H1 (cell line): ENCODE measurements at regions not wholly inside any gene's neighbourhood (a gene's known extent, or its start where the extent isn't known, plus 50 kb on each side); places are given as distances from the start of the nearest gene placed in this dataset.

Experiments used
- CEBPB ChIP-seq: IDR thresholded peaks from 2 replicates; pipeline ENCODE4 v1.6.1; 2012; ENCODE audit warnings: low read depth, low read length
- EGR1 ChIP-seq: IDR thresholded peaks from 2 replicates; pipeline ENCODE4 v1.6.1; 2011; ENCODE audit warnings: low read depth, low read length, borderline replicate concordance
- EZH2 ChIP-seq: fragments of 200-600 bp; sonication (generic); IDR thresholded peaks from 2 replicates; pipeline ENCODE4 v1.7.1; 2012; ENCODE audit warnings: low read depth, mild to moderate bottlenecking, moderate library complexity, low read length, inconsistent platforms; ENCODE audit not compliant: severe bottlenecking
- GABPA ChIP-seq: IDR thresholded peaks from 2 replicates; pipeline ENCODE4 v1.6.1; 2011; ENCODE audit warnings: mild to moderate bottlenecking, low read length, moderate library complexity, borderline replicate concordance; ENCODE audit not compliant: insufficient read depth
- JUN ChIP-seq: IDR thresholded peaks from 2 replicates; pipeline ENCODE4 v1.6.1; 2011; ENCODE audit warnings: low read depth, mild to moderate bottlenecking, improper control_type of control experiment, low read length
- POLR2A ChIP-seq, 2 experiments: IDR thresholded peaks; 1 replicate in 1 of 2; 2 replicates in 1 of 2; pipeline ENCODE4 v1.6.1; 2011; ENCODE audit warnings: low read depth in 2 of 2, low read length in 2 of 2, mild to moderate bottlenecking in 2 of 2; ENCODE audit errors: control extremely low read depth in 1 of 2
- POLR2AphosphoS5 ChIP-seq: IDR thresholded peaks from 2 replicates; pipeline ENCODE4 v1.6.1; 2011; ENCODE audit warnings: low read depth, low read length
- SUZ12 ChIP-seq: fragments of 200-600 bp; sonication (generic); IDR thresholded peaks from 2 replicates; pipeline ENCODE4 v1.6.1; 2012; ENCODE audit warnings: mild to moderate bottlenecking, inconsistent platforms, low read length, moderate library complexity, mixed read lengths
- TAF1 ChIP-seq: IDR thresholded peaks from 2 replicates; pipeline ENCODE4 v1.6.1; 2011; ENCODE audit warnings: mild to moderate bottlenecking, low read depth, low read length
- YY1 ChIP-seq: IDR thresholded peaks from 2 replicates; pipeline ENCODE4 v1.6.1; 2011; ENCODE audit warnings: low read depth, mild to moderate bottlenecking, low read length
- TF ChIP-seq, protein P1 (sequence below): IDR thresholded peaks from 2 replicates; pipeline ENCODE4 v1.6.1; 2012; ENCODE audit warnings: low read length, inconsistent platforms
- TF ChIP-seq, protein P2 (sequence below), 3 experiments: IDR thresholded peaks; 1 replicate in 2 of 3; 2 replicates in 1 of 3; pipeline versions ENCODE4 v1.5.1 to v1.6.1; 2011; ENCODE audit warnings: low read length in 3 of 3, mild to moderate bottlenecking in 3 of 3, inconsistent platforms in 2 of 3, low read depth in 1 of 3, moderate library complexity in 1 of 3; ENCODE audit not compliant: insufficient read depth in 1 of 3; ENCODE audit errors: control extremely low read depth in 1 of 3
- TF ChIP-seq, protein P3 (sequence below): IDR thresholded peaks from 2 replicates; pipeline ENCODE4 v1.6.1; 2011; ENCODE audit warnings: low read length, improper control_type of control experiment

DNA sequence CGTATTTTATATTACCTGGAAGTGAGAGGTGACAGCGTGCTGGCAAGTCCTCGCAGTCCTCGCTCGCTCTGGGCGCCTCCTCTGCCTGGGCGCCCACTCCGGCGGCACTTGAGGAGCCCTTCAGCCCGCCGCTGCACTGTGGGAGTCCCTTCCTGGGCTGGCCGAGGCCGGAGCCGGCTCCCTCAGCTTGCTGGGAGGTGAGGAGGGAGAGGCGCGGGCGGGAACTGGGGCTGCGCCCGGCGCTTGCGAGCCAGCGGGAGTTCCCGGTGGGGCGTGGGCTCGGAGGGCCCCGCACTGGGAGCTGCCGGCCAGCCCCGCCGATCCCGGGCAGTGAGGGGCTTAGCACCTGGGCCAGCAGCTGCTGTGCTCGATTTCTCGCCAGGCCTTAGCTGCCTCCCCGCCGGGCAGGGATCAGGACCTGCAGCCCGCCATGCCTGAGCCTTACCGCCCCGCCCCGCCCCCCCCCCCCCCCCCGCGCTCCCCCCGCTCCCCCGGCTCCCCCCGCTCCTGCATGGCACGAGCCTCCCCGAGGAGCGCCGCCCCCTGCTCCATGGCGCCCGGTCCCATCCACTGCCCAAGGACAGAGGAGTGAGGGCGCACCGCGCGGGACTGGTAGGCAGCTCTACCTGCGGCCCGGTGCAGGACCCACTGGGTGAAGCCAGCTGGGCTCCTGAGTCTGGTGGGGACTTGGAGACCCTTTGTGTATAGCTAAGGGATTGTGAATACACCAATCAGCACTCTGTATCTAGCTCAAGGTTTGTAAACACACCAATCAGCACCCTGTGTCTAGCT, 298.9 kb upstream of the MAGEB16 start:
- no peak for TF ChIP-seq EZH2
- no peak for TF ChIP-seq CEBPB
- no peak for TF ChIP-seq GABPA
- TF ChIP-seq, protein P1, sequence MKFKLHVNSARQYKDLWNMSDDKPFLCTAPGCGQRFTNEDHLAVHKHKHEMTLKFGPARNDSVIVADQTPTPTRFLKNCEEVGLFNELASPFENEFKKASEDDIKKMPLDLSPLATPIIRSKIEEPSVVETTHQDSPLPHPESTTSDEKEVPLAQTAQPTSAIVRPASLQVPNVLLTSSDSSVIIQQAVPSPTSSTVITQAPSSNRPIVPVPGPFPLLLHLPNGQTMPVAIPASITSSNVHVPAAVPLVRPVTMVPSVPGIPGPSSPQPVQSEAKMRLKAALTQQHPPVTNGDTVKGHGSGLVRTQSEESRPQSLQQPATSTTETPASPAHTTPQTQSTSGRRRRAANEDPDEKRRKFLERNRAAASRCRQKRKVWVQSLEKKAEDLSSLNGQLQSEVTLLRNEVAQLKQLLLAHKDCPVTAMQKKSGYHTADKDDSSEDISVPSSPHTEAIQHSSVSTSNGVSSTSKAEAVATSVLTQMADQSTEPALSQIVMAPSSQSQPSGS: no peak
- no peak for TF ChIP-seq POLR2A (IDR thresholded peaks at IDR 0.05; ENCODE audit: control extremely low read depth in 1 of 2, low read depth in 2 of 2, low read length in 2 of 2)
- TF ChIP-seq, protein P2, sequence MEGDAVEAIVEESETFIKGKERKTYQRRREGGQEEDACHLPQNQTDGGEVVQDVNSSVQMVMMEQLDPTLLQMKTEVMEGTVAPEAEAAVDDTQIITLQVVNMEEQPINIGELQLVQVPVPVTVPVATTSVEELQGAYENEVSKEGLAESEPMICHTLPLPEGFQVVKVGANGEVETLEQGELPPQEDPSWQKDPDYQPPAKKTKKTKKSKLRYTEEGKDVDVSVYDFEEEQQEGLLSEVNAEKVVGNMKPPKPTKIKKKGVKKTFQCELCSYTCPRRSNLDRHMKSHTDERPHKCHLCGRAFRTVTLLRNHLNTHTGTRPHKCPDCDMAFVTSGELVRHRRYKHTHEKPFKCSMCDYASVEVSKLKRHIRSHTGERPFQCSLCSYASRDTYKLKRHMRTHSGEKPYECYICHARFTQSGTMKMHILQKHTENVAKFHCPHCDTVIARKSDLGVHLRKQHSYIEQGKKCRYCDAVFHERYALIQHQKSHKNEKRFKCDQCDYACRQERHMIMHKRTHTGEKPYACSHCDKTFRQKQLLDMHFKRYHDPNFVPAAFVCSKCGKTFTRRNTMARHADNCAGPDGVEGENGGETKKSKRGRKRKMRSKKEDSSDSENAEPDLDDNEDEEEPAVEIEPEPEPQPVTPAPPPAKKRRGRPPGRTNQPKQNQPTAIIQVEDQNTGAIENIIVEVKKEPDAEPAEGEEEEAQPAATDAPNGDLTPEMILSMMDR (IDR thresholded peaks at IDR 0.05; ENCODE audit: control extremely low read depth in 1 of 3, insufficient read depth in 1 of 3, low read depth in 1 of 3, low read length in 3 of 3): no peak
- no peak for TF ChIP-seq TAF1
- no peak for TF ChIP-seq SUZ12
- TF ChIP-seq, protein P3, sequence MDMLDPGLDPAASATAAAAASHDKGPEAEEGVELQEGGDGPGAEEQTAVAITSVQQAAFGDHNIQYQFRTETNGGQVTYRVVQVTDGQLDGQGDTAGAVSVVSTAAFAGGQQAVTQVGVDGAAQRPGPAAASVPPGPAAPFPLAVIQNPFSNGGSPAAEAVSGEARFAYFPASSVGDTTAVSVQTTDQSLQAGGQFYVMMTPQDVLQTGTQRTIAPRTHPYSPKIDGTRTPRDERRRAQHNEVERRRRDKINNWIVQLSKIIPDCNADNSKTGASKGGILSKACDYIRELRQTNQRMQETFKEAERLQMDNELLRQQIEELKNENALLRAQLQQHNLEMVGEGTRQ: no peak
- no peak for TF ChIP-seq EGR1
- TF ChIP-seq JUN: no peak
- TF ChIP-seq YY1: no peak
- no peak for TF ChIP-seq POLR2AphosphoS5
